Epithelial cell of esophagus (primary cell): ENCODE measurements at regions not wholly inside any gene's neighbourhood (a gene's known extent, or its start where the extent isn't known, plus 50 kb on each side); places are given as distances from the start of the nearest gene placed in this dataset.

ENCODE experiments used
- DNase-seq: peaks from one replicate; pipeline ENCODE4 v3.0.0; 2010; ENCODE audit warnings: low read depth
- H3K4me3 ChIP-seq: 2 replicates; pipeline ENCODE4 v1.5.1; 2011; ENCODE audit warnings: mild to moderate bottlenecking, low read length, control low read depth
- CTCF ChIP-seq: IDR thresholded peaks from 2 replicates; pipeline ENCODE4 v1.5.1; 2011; ENCODE audit warnings: low read depth, mild to moderate bottlenecking, low read length, control low read depth, inconsistent platforms; ENCODE audit not compliant: insufficient read depth; ENCODE audit errors: missing control alignments

- no peak for DNase-seq
- no peak overlapping the region for H3K4me3 ChIP-seq
- no peak for TF ChIP-seq CTCF
Observed at GRCh38 chrX:155694649-155695048, 81.9 kb upstream of the TMLHE start.

GRCh38 chrX:155682834-155683233 lies 70.1 kb upstream of the TMLHE start:
- TF ChIP-seq CTCF = no peak
- DNase-seq = no peak
- H3K4me3 ChIP-seq = no peak overlapping the region

GRCh38 chrX:155679715-155680114 lies 67.0 kb upstream of the TMLHE start:
- no peak for TF ChIP-seq CTCF
- no peak overlapping the region for H3K4me3 ChIP-seq
- DNase-seq = no peak

- H3K4me3 ChIP-seq = no peak overlapping the region
- TF ChIP-seq CTCF = no peak
- DNase-seq = no peak
Observed at GRCh38 chrX:155673338-155673737, 60.6 kb upstream of the TMLHE start.

- no peak overlapping the region for H3K4me3 ChIP-seq
- no peak for TF ChIP-seq CTCF
- no peak for DNase-seq
Observed at GRCh38 chrX:155666741-155667140, 54.0 kb upstream of the TMLHE start.
